GM21717 (cell line): ENCODE measurements at regions not wholly inside any gene's neighbourhood (a gene's known extent, or its start where the extent isn't known, plus 50 kb on each side); places are given as distances from the start of the nearest gene placed in this dataset.

ENCODE experiments used
- ATAC-seq: cut with Tn5 transposase; IDR thresholded peaks from one replicate; pipeline ENCODE4 v1.9.1; 2021; ENCODE audit warnings: mild to moderate bottlenecking, moderate library complexity; ENCODE audit not compliant: unreplicated experiment

DNA sequence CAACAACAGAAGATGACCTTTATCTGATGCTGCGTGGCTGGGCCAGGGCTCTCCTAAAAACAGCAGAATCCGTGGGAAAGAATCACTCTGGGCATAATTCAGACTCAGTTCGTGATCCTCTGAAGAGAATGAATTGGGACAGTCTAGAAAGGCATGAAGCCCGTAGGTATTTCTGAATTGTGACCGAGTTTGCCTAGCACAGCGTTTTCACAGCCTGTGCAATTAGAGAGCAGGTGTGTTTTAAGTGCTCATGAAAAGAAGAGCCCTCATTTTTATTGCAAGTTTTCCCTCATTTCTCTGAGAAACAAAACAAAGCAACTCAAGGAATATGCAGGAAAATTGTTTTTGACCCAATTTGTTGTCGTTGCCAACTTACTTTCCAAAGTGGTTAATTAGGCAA lies 366.2 kb downstream of the WDR11 start:
- ATAC-seq, result no peak

DNA sequence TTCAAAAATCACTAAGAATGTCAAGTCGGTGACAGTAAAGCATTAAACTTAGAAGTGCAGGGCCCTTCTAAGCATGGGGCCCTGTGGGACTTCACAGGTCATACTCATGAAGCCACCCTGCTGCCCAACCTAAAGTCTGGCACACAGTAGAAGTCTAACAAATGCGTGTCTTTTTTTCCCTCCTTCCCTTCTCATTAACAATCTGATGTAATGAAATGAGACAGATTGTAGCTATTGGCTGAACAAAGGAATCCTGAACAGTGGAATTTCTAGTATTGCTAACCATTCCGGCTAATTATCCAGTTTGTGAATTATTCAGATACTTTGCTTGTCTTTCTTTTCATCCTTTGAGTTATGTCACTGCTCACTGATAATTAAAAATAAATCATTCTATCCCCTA lies 369.9 kb downstream of the WDR11 start:
- no peak for ATAC-seq

DNA sequence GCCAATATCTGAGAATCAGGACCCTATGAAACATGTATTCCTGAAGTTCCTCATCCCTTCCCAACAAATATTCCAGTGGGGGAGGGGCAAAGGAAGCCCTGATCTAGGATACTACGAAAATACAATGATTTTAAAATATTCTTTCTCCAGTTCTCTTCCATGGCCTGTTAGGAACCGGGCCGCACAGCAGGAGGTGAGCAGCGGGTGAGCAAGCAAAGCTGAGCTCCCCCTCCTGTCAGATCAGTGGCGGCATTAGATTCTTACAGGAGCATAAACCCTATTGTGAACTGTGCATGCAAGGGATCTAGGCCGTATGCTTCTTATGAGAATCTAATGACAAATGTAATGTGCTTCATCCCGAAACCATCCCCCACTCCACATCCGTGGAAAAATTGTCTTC lies 370.8 kb downstream of the WDR11 start:
- ATAC-seq, result no peak

DNA sequence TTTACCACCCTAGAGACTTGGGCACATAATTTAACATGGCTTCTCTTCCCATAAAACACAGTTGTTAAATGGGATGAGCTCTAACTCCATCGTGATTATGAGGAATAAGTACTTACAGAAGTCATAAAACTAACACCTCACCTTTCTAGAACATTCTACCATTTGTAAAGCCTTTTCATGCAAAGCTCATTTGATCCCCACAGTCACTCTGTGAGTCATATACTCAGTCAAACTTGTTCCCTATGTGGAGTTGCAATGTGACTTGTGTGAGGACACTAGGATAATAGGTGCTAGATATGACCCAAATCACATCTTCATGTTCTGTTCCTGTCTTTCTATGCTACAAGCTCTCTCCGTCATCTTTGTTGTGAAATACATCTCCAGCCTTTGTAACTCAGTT lies 371.7 kb downstream of the WDR11 start:
- no peak for ATAC-seq

DNA sequence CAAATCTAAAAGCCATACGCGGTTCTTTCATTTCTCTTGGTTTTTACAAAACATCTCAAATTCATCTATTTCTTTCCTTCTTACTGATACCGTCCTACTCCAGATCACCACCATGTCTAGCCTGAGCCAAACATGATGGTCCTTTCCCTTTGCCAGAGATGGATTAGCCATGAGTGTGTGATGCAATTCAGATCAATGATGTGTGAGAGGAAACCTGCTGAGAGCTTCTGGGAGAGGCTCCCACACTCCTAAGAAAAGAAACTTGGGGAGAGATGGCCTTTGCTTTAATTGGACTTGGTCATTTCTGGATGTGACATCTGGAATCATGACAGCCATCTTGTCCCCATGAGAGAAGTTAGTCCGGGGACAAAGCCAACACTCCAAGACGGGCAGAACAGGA lies 367.2 kb downstream of the FGFR2 start:
- no peak for ATAC-seq

DNA sequence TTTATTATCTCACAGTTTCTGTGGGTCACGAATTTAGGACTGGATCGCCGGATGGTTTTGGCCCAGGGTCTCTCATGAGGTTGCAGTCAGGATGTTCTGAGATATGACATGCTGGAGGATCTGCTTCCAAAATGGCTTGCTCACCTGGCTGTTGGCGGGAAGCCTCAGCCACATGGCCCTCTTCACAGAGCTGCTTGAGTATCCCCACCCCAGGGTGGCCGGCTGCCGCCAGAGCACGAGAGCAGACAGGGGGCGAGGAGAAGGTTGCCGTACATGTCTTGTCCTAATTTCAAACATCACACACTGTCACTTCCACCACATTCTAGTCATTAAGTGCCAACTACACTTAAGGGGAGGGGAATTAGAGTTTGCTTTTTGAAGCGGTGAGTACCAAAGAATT lies 365.8 kb downstream of the FGFR2 start:
- ATAC-seq, result no peak

DNA sequence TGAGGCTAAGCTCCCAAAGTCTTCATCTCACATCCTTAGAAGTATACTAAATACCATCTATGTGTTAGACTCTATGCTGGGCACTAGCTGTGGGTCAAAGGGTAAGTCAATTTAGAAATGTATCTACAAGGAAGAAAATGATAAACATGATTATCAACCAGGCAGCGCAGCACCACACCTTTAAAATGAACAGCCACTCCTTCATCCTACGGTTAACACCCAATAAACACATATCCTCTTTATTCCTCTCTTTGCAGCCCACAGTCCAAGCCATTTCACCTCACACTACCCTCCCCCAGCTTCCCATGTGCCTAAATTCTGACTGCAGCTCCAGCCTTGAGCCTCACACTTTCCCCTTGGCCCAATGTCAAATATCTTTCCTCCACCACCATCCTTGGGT lies 362.6 kb downstream of the FGFR2 start:
- ATAC-seq, result no peak

DNA sequence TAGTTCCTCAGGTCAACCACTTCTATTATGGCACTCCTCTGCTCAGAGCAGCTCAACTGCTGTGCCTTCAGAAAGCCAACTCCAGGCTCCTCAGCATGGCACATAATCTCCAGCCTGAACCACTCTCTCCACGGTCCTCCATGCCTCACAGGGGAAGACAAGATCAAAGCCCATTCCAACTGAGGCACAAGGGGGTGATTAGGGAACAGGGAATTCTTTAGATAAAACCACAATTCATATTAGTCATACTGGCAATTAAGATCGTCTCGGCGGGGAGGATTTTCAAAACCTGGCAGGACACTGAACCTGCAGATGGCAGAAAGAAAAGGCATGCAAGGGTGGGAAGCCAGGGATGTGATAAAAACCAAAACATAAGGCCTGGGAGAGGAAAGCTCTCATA lies 361.6 kb downstream of the FGFR2 start:
- ATAC-seq, result no peak

DNA sequence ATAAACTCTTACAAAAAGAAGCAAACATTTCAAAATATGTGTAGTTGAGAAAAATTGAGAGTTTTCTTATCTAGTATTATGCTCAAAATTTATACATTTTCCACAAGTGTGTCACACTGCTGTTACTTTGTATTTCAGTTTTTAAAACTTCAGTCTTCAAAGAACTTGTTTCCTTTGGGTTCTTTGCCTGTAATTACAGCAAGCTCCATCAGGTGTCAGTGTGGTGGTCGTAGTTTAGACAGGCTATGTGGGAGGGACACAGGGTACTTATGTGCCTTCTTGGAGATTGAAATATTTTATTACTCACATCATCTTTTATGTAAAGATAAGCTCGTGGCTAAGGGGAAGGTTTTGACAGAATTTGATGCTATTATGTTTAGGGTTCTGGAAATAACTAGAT lies 360.5 kb downstream of the FGFR2 start:
- no peak for ATAC-seq

DNA sequence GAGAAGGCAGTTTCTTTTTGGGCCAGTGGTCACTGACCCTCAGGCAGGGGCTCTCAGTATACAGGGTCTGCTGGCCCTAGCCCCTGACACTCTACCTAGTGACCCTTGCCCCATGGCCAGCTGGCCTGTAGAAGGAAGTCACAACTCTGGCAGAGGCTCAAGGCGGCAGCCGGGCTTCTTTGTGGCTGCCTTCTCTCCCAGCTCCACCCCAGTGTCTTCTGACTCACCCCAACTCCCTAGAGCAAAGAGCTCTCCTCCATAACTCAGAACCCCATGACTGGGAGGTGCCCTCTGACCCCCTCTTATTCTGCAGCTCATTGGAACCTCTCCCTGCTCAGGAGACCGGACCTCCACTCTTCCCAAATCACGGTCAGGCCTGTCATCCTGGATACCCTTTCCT lies 358.2 kb downstream of the FGFR2 start:
- no peak for ATAC-seq

DNA sequence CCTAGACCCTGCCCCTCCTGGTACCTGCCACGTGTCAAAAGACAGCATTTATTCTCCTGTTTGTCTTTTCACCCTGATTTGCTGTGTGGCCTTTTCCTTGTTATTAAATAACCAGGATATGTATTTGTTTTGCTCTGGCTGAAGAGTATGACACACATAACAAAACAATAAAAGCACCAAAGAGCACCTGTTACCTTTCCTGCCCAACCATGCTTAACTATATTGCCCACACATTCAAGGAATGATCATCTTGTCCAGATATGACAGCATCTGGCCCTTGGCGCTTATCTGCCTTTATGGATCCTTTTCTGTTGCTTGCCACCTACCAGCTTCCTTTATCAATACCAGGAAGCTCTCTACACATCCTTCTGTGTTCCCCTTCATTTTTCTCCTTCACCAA lies 357.7 kb downstream of the FGFR2 start:
- ATAC-seq, result no peak

DNA sequence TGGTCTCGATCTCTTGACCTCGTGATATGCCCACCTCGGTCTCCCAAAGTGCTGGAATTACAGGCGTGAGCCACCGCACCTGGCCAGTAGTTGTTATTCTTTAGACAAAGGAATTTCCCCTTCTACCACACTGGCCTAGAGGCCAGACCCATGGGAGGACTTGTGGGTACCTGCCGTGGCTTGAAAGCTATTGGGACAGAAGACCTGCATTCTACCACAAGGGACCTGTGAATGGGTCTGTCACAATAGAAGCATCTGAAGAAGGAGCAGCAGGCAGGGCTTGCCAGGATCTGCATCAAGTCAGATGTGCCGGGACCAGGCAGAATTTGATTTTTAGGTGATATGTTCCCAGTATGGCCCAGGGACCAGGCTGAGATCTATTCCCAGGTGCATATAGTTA lies 356.9 kb downstream of the FGFR2 start:
- no peak for ATAC-seq

DNA sequence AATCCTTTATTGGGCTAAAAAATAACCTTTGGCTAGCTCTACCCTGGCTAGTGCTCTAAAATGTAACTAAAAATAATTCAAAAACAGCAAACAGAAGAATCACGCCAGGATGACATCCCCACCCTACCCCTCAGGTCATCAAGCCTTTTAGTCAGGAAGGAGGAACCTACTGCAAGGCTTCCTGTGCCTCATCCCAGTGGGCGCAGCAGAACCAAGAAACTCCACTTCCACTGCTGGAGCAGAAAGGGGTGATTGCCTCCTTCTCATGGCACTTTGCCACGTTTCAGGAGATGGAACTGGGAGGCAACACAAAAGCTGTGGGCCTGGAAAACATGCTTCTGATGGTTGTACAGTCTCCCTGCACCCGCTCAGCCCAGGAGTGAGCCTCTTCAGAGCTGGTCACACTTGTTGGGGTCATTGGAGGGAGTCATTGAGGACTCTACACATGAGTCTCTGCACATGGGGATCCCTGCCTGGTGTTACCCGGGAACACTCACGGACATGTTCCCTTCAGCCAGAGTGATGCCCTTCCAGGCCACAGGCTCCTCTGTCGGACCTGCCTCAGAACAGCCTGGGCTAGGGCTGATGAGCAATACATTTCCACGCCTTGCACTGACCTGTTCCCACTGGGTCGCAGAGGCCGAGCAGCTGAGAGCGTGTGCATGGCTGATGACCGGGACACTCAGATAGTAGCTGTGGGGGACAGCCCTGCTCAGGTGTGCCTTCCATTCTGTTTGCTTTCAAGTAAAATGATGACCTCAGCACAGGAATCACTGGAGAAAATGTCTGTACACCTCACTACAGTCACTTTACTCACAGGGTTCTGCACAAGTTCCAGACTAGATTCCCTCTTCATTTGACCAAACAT lies 355.3 kb downstream of the FGFR2 start:
- no peak for ATAC-seq

DNA sequence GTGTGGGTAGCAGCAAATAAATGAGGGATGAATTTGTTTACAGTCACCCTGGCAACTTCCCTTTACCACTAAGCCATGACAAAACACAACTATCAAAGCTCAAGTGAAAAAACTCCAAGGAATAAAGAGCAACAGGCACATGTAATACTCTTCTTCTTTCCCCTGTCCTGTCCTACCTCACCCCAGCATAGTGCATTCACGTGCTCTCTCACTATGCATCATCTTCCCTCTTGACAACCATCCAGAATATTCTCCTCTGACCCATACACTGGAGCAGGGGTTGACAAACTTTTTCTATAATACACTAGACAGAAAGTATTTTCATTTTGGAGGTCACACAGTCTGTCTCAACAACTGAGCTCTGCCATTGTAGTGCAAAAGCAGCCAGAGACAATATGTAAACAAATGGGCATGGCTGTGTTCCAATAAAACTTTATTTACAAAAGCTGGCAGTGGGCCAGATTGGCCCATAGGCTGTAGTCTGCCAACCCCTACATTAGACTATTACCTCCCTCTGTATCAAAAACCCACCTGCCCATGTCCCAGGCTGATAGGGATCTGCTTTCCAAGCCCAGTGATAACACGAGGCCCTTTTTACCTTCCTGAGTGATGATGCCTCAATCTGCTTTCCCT lies 354.5 kb downstream of the FGFR2 start:
- no peak for ATAC-seq

DNA sequence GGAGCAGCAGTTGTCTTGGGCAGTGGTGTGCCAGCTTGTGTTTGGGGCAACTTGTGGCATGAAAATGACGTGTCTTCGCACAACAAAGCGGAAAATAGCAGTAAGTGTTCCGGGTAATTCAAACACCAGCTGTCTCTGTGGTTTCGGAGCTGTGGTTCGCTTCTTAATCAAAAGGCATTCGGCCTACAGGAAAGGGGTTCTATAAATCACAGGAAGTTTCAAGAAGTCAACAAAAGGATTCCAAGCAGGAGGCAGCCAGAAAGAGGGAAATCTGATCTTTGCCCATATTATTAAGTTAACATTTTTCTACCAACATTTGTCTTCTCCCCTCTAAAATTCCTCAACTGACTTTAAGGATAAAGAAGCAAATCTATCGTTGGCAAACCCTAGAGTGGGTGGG lies 353.4 kb downstream of the FGFR2 start:
- no peak for ATAC-seq

DNA sequence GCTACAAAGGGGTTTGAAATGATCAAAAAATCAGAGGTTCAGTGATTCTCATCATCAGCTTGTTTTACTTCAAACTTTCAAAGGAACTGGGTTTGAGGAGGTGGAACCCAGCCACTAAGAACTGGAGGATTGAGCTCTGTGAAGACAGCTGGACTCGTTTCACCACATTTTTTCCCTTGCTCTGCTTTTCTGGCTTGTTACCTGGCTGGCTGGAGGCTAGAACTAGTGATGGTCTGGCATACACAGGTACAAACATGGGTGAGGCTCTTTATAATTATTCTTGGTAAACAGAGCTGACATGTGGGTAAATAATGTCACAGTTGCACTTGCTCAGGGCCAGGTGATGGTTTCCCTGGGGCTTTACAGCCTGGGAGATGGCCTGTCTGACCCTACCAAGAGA lies 352.5 kb downstream of the FGFR2 start:
- no peak for ATAC-seq

DNA sequence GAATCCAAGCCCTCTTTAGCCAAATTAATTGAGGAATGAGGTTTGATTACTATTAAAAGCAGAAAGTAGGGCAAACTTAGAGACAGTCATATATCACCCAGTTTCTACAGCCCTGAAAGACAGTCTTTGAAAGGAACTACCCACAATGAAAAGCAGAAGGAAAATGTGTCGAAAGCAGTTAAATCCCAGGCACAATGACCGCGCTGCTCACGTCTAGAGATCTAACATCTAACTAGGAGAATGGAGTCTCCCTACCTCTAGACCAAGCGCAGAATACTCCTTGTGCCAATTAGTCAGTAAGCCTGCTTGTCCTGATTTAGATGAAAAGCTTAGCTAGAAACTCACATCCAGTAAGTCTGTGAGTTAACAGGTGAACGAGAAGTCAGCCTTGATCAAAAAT lies 350.0 kb downstream of the FGFR2 start:
- no peak for ATAC-seq

DNA sequence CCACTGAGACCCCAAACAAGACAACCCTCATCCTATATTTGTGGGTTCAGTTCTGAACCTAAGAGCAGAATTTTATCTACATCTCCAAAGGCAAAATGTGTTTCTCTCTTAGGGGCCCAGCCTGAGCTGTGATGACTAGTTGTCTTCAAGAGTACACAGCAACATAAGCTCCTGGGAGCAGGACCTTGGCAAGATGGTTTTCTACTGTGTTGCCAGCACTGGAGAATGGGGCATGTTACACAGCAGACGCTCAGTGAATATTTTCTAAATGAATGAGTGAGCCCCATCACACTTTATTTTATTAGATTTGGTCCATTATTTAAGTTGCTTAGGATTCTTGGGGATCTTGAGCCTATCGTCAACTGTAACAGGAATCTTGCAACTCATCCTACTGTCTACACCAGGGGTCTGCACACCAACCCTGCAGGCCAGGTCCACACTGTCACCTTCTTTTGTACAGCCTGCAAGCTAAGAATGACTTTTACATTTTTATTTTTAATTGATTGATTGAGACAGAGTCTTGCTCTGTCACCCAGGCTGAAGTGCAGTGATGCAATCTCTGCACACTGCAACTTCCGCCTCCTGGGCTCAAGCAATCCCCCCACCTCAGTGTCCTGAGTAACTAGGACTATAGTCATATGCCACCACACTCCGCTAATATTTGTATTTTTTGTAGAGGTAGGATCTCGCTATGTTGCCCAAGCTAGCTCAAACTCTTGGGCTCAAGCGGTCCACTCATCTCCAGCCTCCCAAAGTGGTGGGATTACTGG lies 347.1 kb downstream of the FGFR2 start:
- no peak for ATAC-seq

DNA sequence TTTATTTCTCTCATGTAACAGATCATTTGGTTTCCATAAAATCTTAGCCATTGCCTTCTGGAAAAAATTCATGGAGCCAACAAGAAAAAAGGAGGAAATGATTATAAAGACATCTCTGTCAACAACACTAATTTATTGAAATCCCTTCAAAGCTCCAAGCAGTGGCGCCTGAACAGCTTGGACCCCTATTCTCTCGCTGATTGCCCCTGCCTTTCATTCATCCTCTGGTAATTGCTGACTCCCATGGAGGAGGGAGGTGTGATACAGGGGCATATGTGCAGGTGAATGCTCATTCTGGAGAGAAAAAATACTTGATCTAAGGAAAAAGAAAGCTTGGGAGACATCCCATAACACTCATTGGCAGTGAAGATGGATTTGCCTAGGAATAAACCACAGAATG lies 345.5 kb downstream of the FGFR2 start:
- ATAC-seq, result no peak

DNA sequence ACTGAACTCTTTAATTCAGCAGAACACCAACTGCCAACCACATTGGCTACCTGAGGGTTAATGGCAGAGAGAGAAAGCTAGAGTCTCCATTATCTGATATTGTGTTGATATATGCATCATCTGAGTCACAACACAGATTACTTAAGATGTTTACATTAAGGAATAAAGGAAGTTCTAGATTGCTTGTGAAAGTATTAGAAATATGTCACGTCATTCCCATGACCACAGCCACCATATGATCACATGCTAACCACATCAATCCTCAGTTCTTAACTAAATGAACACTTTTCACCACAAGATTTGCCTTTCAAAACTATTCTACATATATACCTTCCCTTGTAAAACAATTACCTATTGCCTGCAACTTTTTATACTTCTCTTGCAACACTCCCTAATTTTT lies 337.9 kb downstream of the FGFR2 start:
- ATAC-seq, result no peak

DNA sequence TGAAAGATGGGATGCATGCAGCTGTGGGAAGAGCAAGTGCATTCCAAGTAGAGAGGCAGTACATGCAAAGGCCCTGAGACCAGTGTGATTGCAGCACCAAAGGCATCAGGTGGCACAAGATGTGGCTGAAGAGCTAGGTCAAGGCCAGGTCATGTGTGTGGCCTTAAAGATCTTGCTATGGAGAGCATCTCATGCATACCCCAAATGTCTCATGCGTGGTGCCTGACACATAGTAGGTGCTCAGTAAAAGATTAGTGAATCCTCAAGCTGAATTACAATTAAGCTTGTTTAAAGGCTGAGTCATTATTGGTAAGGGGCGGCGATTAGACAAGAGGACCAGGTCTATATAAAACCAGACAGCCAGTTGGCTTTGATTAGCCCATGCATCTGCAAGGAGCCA lies 336.6 kb downstream of the FGFR2 start:
- ATAC-seq, result no peak
